ENCODE measurements at regions not wholly inside any gene's neighbourhood (a gene's known extent, or its start where the extent isn't known, plus 50 kb on each side); places are given as distances from the start of the nearest gene placed in this dataset.
"Not testable (repeated sequence)": the region's sequence is repeated elsewhere in the genome, so short reads cannot be mapped to it uniquely, and the experiment has no call there.

DNA sequence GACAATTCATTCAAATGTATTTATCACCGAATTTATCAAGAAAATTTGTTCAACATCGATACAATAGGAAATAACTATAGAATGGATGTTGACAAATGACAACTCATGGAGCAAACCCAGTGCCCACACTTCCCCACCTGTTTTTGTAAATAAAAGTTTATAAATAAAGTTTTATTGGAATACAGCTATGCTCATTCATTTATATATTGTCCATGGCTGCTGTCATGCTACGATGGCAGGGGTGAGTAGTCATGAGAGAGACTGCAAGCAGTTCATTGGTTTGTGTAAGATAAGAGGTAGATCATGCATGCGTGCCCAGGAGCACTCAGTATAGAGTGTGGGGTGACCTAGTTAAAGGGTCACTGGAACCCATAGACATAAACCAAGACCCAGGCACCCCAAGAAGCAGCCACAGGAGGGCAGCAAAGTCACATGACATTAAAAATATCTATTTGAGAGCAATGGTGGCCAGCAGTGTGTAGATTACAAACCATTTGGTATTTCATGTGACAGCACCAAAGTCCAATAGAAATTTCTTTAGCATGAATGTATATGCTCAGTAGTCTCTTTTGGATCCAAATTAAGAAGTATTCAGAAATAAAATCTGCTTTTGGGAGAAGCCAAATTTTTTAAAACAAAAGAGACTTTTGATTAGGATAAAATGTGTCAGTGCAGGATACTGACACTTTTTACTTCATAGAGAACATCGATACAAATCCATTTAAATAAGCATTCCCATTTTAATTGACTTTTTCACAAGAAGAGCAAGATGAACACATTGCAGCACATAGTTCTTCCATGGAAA, 794.8 kb downstream of the MCTP2 start:
- no peak for DNase-seq
- Mint-ChIP-seq H3K27me3 (peaks cover 0 to 5% (median 0%) of the 10 kb centered on the region in 5 donors), H3K27ac (no peak overlapping the region), H3K9me3 (peaks cover 0 to 18% (median 7%) of the 10 kb centered on the region in 9 donors), H3K36me3 (peaks cover 0 to 4% (median 0%) of the 10 kb centered on the region in 3 donors), H3K4me3 (no peak overlapping the region), H3K4me1 (no peaks in the 10 kb centered on the region)
- POLR2A ChIA-PET = no interaction called here
- no peak for ATAC-seq

DNA sequence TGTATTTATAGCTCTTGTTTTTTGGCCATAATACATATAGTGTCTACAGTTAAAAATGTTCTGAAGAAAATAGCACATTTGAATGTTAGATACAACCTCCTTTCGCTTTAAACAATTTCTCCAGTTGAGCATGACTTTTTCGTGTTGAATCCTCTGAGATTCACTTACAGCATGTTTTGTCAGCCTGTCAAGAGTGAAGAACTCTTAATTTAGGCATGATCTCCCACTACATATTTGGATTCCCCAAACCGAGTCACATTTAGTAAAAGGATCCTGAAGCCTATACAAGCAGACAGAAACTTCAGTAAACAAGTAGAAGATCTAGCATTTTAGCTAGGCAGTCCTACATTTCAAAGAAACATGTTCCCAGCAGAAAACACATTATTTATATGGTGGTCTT, 796.6 kb downstream of the MCTP2 start:
- H3K27me3 Mint-ChIP-seq = peaks cover 0 to 5% (median 0%) of the 10 kb centered on the region in 5 donors
- ATAC-seq = no peak
- H3K4me3 Mint-ChIP-seq = no peak overlapping the region
- H3K27ac Mint-ChIP-seq = no peak overlapping the region
- peaks cover 0 to 15% (median 9%) of the 10 kb centered on the region in 9 donors for H3K9me3 Mint-ChIP-seq
- H3K4me1 Mint-ChIP-seq = no peaks in the 10 kb centered on the region
- DNase-seq = no peak
- H3K36me3 Mint-ChIP-seq = no peaks in the 10 kb centered on the region
- POLR2A ChIA-PET = no interaction called here

DNA sequence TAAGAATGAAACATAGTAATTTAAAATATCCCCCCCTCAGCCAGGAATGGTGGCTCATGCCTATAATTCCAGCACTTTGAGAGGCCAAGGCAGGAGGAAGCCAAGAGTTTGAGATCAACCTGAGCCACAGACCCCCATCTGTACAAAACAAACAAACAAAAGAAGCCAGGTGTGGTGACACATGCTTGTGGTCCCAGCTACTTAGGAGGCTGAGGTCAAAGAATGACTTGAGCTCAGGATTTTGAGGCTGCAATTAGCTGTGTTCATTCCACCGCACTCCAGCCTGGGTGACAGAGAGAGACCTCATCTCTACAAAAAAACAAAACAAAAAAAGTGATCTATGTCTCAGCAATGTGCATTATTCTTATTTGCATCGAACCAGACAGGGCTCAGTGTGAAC, 800.8 kb downstream of the MCTP2 start:
- peaks cover 0 to 15% (median 9%) of the 10 kb centered on the region in 9 donors for H3K9me3 Mint-ChIP-seq

DNA sequence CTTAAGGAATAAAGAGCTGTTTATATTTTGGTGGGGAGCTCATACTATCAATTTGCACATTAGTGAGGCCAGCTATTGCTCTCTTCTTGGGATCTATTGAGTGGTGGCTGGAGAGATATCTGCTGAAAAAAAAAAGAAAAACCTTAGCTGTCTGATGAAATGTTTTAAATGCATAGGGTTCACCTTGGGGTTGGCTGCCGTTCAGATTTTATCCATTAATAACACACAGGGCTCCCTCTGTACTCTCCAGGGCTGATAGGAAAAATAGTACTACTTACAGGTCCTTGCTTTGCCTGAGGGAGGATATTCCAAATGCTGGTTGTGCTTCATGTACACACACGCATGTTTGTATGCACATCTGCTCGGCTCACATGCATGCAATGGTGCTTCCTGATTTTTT, 803.7 kb downstream of the MCTP2 start:
- H3K36me3 Mint-ChIP-seq = no peaks in the 10 kb centered on the region
- H3K27me3 Mint-ChIP-seq = peaks cover 0 to 15% (median 3%) of the 10 kb centered on the region in 5 donors
- no peak overlapping the region for H3K4me3 Mint-ChIP-seq
- no peaks in the 10 kb centered on the region for H3K4me1 Mint-ChIP-seq
- ATAC-seq (no peak), DNase-seq (no peak)
- H3K9me3 Mint-ChIP-seq = peaks cover 4 to 15% (median 9%) of the 10 kb centered on the region in 9 donors
- no peak overlapping the region for H3K27ac Mint-ChIP-seq
- POLR2A ChIA-PET = no interaction called here

More for the DNA sequence above, 800.8 kb downstream of the MCTP2 start:
- Mint-ChIP-seq H3K36me3 (no peaks in the 10 kb centered on the region), H3K4me1 (no peaks in the 10 kb centered on the region), H3K27me3 (peaks cover 0 to 4% (median 1%) of the 10 kb centered on the region in 5 donors), H3K27ac (no peak overlapping the region), H3K4me3 (no peak overlapping the region)
- POLR2A ChIA-PET = no interaction called here
- DNase-seq (no peak), ATAC-seq (no peak)

DNA sequence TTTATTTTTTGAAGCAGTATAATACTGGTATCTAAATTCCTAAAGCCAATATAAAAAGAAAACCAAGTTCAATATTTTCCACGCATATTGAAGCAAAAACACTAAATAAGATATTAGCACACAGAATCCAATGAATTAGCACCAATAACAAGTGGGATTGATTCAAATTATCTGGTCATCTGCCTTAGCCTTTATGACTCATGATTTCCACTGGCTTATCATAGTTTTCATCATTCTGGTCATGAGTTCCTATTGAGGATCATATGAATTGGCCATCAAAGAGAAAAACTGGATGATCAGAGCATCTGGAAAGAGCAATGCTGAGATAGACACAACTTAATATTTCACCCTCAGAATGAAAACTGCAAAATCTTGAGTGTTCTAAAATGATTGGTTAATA, 809.9 kb downstream of the MCTP2 start:
- POLR2A ChIA-PET = no interaction called here
- Mint-ChIP-seq H3K9me3 (peaks cover 0 to 12% (median 2%) of the 10 kb centered on the region in 9 donors), H3K36me3 (no peaks in the 10 kb centered on the region), H3K4me3 (no peak overlapping the region), H3K4me1 (no peaks in the 10 kb centered on the region), H3K27me3 (peaks cover 0 to 15% (median 0%) of the 10 kb centered on the region in 5 donors), H3K27ac (no peak overlapping the region)
- DNase-seq = no peak
- ATAC-seq = no peak

DNA sequence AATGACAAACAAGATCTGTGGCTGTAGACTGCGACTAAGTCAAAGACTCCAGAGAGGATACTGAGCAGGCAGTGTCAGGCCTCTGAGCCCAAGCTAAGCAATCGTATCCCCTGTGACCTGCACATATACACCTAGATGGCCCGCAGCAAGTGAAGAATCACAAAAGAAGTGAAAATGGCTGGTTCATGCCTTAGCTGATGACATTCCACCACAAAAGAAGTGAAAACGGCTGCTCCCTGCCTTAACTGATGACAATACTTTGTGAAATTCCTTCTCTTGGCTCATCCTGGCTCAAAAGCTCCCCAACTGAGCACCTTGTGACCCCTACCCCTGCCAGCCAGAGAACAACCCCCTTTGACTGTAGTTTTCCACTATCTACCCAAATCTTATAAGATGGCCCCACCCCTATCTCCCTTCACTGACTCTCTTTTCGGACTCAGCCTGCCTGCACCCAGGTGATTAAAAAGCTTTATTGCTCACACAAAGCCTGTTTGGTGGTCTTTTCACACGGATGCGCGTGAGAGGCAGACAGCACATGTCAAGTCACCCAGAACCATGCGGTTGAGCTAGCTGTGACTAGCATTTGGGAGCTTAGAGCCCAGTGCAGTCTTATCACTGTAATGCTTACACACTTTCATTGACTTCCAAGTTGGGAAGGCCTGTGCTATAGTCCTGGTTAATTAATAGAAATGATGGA, 812.0 kb downstream of the MCTP2 start:
- H3K27me3 Mint-ChIP-seq = not testable (repeated sequence)

DNA sequence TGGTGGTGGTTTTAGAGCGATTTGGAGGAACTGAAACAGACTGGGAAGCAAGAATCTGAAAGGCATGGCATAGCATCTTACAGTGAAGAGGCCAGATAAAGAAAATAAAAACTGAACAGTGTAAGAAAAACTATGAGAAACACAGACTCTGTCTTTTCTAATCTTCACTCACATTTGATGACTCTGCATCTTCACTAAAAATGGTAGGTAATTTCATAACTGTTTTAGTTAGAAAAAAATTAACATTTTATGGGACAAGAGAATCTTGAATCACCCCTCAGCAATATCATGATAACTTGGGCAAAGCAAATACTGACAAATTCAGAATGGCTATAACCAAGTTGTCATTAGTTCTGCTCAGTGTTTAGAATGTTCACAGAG, 812.6 kb downstream of the MCTP2 start:
- H3K27me3 Mint-ChIP-seq = no peaks in the 10 kb centered on the region
- DNase-seq = no peak
- POLR2A ChIA-PET = no interaction called here
- no peak for ATAC-seq
- peaks cover 0 to 9% (median 0%) of the 10 kb centered on the region in 3 donors for H3K36me3 Mint-ChIP-seq
- H3K9me3 Mint-ChIP-seq = peaks cover 2 to 22% (median 14%) of the 10 kb centered on the region in 9 donors
- no peak overlapping the region for H3K4me3 Mint-ChIP-seq
- no peak overlapping the region for H3K27ac Mint-ChIP-seq
- H3K4me1 Mint-ChIP-seq = no peaks in the 10 kb centered on the region

More for the DNA sequence above, 812.0 kb downstream of the MCTP2 start:
- DNase-seq, ATAC-seq, H3K36me3 Mint-ChIP-seq, H3K27ac Mint-ChIP-seq, H3K4me3 Mint-ChIP-seq, POLR2A ChIA-PET, H3K4me1 Mint-ChIP-seq: not testable (repeated sequence)
- peaks cover 2 to 17% (median 13%) of the 10 kb centered on the region in 9 donors for H3K9me3 Mint-ChIP-seq

DNA sequence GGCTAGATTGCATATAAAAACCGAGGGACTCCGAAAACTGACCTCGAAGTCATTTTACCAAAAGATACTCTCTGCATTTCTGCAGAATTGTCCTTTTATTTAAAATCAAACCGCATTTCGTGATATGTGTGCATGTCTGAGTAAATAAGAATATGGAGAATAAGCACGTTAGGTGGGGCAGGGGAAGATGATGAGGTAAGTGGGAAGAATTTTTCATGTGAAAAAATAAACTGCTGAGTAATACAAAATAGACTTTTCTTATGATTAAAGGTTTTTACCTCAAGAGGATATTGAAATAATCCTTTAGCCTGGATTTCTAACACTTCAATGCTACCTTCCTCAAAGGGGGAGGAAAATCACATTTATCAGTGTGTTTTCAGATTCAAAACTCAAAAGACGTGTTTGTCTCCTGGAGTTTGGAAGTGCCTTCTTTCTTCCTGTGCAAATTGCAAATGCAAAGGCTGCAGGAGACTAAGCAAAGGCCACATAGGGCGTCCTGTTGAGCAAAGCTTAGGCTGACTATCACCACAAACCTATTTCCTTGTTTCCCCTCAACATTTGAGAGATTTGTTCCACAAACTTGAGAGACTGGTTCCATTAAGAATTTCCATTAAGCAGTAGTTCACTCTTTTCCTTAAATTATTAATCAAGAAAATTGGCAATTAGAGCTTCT, 813.5 kb downstream of the MCTP2 start:
- no peak overlapping the region for H3K4me3 Mint-ChIP-seq
- DNase-seq (no peak), ATAC-seq (no peak)
- H3K9me3 Mint-ChIP-seq = peaks cover 4 to 32% (median 16%) of the 10 kb centered on the region in 9 donors
- peaks cover 0 to 11% (median 0%) of the 10 kb centered on the region in 3 donors for H3K36me3 Mint-ChIP-seq
- POLR2A ChIA-PET = no interaction called here
- H3K4me1 Mint-ChIP-seq = no peaks in the 10 kb centered on the region
- no peaks in the 10 kb centered on the region for H3K27me3 Mint-ChIP-seq
- H3K27ac Mint-ChIP-seq = no peak overlapping the region

DNA sequence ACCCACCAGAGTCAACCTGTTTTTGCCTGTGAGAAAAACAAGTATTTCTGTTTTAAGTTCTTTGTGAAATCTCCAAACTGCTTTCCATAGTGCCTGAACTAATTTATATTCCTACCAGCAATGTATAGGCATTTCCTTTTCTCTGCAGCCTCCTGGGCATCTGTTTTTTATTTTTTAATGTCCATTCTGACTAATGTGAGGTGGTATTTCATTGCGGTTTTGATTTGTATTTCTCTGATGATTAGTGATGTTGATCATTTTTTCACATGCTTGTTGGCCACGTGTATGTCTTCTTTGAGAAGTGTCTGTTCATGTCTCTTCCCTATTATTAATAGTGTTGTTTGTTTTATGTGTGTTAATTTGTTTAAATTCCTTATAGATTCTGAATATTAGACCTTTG, 820.5 kb downstream of the MCTP2 start:
- DNase-seq = no peak
- H3K27me3 Mint-ChIP-seq = no peaks in the 10 kb centered on the region
- H3K4me3 Mint-ChIP-seq = no peak overlapping the region
- no peaks in the 10 kb centered on the region for H3K4me1 Mint-ChIP-seq
- POLR2A ChIA-PET = no interaction called here
- no peak overlapping the region for H3K27ac Mint-ChIP-seq
- H3K9me3 Mint-ChIP-seq = peaks cover 2 to 41% (median 17%) of the 10 kb centered on the region in 9 donors
- peaks cover 0 to 16% (median 0%) of the 10 kb centered on the region in 3 donors for H3K36me3 Mint-ChIP-seq
- no peak for ATAC-seq

DNA sequence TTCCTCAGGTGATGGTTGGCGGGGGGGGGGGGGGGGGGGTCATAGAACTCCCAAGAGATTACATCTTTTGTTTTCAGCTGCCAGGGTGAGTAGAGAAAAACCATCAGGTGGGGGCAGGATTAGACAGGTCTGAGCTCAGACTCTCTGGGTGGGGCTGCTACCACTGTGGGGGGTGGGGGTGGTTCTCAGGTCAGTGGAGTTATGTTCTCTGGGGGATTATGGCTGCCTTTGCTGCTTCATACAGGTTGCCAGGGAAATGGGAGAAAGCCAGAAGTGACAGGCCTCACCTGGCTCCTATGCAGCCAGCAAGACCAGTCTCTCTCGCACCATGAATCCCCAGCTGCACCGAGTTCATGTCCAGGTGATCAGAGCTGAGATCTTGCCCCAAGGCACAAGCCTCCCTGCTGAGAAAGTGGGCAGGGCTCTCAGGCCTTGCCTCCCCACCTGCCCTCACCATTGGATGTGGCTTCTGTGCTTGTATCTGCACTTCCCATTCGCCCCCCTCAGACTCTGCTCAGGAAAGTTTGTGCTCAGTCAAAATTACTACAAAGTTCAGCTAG, 828.1 kb downstream of the MCTP2 start:
- Mint-ChIP-seq H3K4me1 (no peaks in the 10 kb centered on the region), H3K36me3 (peaks cover 0 to 21% (median 0%) of the 10 kb centered on the region in 3 donors), H3K9me3 (peaks cover 1 to 39% (median 17%) of the 10 kb centered on the region in 9 donors), H3K27me3 (peaks cover 0 to 30% (median 14%) of the 10 kb centered on the region in 5 donors), H3K27ac (no peak overlapping the region), H3K4me3 (no peak overlapping the region)
- ATAC-seq = no peak
- POLR2A ChIA-PET = no interaction called here
- DNase-seq = no peak

DNA sequence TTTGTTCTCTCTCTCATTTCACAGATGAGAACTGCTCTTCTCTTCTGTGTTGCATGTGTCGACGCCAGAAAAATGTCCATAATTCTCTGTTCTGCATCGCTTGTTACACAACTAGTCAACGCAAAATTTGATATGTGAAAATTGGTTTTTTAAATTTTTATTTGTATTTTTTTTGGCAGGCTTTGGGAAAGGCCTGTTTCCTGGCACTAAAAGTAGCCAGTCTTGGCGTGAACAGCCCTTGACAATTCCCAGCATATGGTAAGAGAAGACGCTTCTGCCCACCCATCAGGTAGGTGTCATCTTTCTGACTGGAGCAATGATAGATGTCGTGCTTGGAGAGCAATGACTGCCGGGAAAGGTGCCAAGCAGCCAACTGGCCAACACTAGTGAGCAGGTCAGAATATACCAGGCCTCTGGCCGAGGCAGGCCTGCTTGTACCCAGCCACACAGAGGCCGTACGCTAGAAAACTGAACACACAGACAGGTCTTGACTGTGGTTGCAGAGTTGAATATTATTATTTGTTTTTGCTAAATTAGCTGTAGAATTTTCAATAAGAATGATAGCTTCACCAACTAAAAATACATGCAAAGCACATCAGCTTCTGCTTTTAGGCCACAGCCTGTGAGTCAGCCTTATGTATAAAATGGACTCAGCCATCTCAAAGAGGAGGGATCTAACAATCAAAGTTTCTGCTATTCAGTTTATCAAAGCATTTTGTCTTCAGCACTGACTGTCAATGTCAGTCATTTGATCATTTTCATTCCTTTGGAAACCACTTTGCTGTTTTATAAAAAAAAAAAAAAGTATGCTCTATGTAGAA, 837.5 kb downstream of the MCTP2 start:
- peaks cover 0 to 22% (median 4%) of the 10 kb centered on the region in 9 donors for H3K9me3 Mint-ChIP-seq
- no peak overlapping the region for H3K27ac Mint-ChIP-seq
- peaks cover 0 to 6% (median 3%) of the 10 kb centered on the region in 5 donors for H3K27me3 Mint-ChIP-seq
- ATAC-seq (no peak), DNase-seq (no peak)
- no peaks in the 10 kb centered on the region for H3K4me1 Mint-ChIP-seq
- H3K4me3 Mint-ChIP-seq = no peak overlapping the region
- no peaks in the 10 kb centered on the region for H3K36me3 Mint-ChIP-seq
- POLR2A ChIA-PET = no interaction called here
